Hepatocyte (in vitro differentiated cells): ENCODE measurements at regions not wholly inside any gene's neighbourhood (a gene's known extent, or its start where the extent isn't known, plus 50 kb on each side); places are given as distances from the start of the nearest gene placed in this dataset.

Experiments used
- DNase-seq: peaks from one replicate; pipeline ENCODE4 v3.0.0-alpha.2; 2016; ENCODE audit warnings: low spot score
- H2AFZ ChIP-seq: fragments of 200-600 bp; sonication (generic); 2 replicates; pipeline ENCODE4 v1.6.0; 2016; ENCODE audit warnings: antibody characterized with exemption, mild to moderate bottlenecking
- H3K27ac ChIP-seq: fragments of 200-600 bp; sonication (generic); 2 replicates; pipeline ENCODE4 v1.5.1; 2016; ENCODE audit warnings: mild to moderate bottlenecking
- H3K27me3 ChIP-seq: fragments of 200-600 bp; sonication (generic); 2 replicates; pipeline ENCODE4 v1.6.1; 2016
- H3K36me3 ChIP-seq: fragments of 200-600 bp; sonication (generic); replicated peaks from 2 replicates; pipeline ENCODE4 v1.5.1; 2016; ENCODE audit warnings: low read depth; ENCODE audit not compliant: insufficient read depth
- H3K4me1 ChIP-seq: fragments of 200-600 bp; sonication (generic); 2 replicates; pipeline ENCODE4 v1.5.1; 2016; ENCODE audit warnings: mild to moderate bottlenecking, moderate library complexity; ENCODE audit not compliant: insufficient read depth
- H3K4me2 ChIP-seq: fragments of 200-600 bp; sonication (generic); 2 replicates; pipeline ENCODE4 v1.6.0; 2016
- H3K4me3 ChIP-seq: fragments of 200-600 bp; sonication (generic); 2 replicates; pipeline ENCODE4 v1.5.1; 2016; ENCODE audit warnings: mild to moderate bottlenecking
- H3K79me2 ChIP-seq: fragments of 200-600 bp; sonication (generic); 2 replicates; pipeline ENCODE4 v1.6.0; 2017; ENCODE audit warnings: mild to moderate bottlenecking
- H3K9me2 ChIP-seq: fragments of 200-600 bp; sonication (generic); replicated peaks from 2 replicates; pipeline ENCODE4 v1.6.0; 2017; ENCODE audit warnings: mild to moderate bottlenecking; ENCODE audit not compliant: insufficient read depth
- H3K9me3 ChIP-seq: fragments of 200-600 bp; sonication (generic); 2 replicates; pipeline ENCODE4 v1.5.1; 2016; ENCODE audit warnings: low read depth, mild to moderate bottlenecking
- H4K20me1 ChIP-seq: fragments of 200-600 bp; sonication (generic); 2 replicates; pipeline ENCODE4 v1.6.0; 2016; ENCODE audit warnings: mild to moderate bottlenecking; ENCODE audit not compliant: insufficient read depth, poor library complexity, severe bottlenecking
- CTCF ChIP-seq: fragments of 200-600 bp; sonication (generic); IDR thresholded peaks from 2 replicates; pipeline ENCODE4 v1.5.1; 2016; ENCODE audit warnings: antibody characterized with exemption, mild to moderate bottlenecking; ENCODE audit not compliant: poor library complexity
- EZH2 ChIP-seq: fragments of 200-600 bp; sonication (generic); IDR thresholded peaks from 2 replicates; pipeline ENCODE4 v1.6.1; 2016; ENCODE audit warnings: antibody characterized with exemption, mild to moderate bottlenecking, borderline replicate concordance
- EZH2phosphoT487 ChIP-seq: fragments of 200-600 bp; sonication (generic); IDR thresholded peaks from one replicate; pipeline ENCODE4 v1.6.1; 2018; ENCODE audit warnings: antibody characterized with exemption, mild to moderate bottlenecking, low read depth, moderate library complexity; ENCODE audit not compliant: unreplicated experiment, severe bottlenecking
- WGBS: methylation state at CpG from one replicate; pipeline ENCODE4 v1.1.6; 2016; ENCODE audit warnings: low lambda C conversion rate; ENCODE audit errors: missing lambda C conversion rate; 5-methylcytosine and 5-hydroxymethylcytosine counted together

- DNase-seq: no peak
- Histone ChIP-seq H3K4me3 (no peak overlapping the region), H3K9me3 (no peaks in the 10 kb centered on the region), H3K27me3 (no peaks in the 10 kb centered on the region), H3K9me2 (no peaks in the 10 kb centered on the region), H3K27ac (no peak overlapping the region), H3K79me2 (no peaks in the 10 kb centered on the region), H3K4me2 (no peak overlapping the region), H2AFZ (no peak overlapping the region), H3K36me3 (no peaks in the 10 kb centered on the region), H3K4me1 (no peaks in the 10 kb centered on the region), H4K20me1 (no peaks in the 10 kb centered on the region)
- TF ChIP-seq EZH2phosphoT487: no peak
- WGBS: 87% methylated on average over 22 of the region's 22 CpGs
Measured at GRCh38 chr5:2254880-2255750, 372.4 kb upstream of the IRX4 start.

GRCh38 chr5:2254406-2254805, 371.7 kb upstream of the IRX4 start:
- no peak overlapping the region for H3K27ac ChIP-seq
- no peaks in the 10 kb centered on the region for H3K9me2 ChIP-seq
- no peaks in the 10 kb centered on the region for H3K4me1 ChIP-seq
- H3K4me2 ChIP-seq: no peak overlapping the region
- no peaks in the 10 kb centered on the region for H4K20me1 ChIP-seq
- no peaks in the 10 kb centered on the region for H3K36me3 ChIP-seq
- WGBS: 52% methylated on average over 3 of the region's 3 CpGs
- H3K4me3 ChIP-seq: no peak overlapping the region
- no peak for TF ChIP-seq EZH2phosphoT487
- peak; percentile 50 for TF ChIP-seq CTCF
- TF ChIP-seq EZH2: no peak
- no peaks in the 10 kb centered on the region for H3K9me3 ChIP-seq
- DNase-seq: no peak
- H3K27me3 ChIP-seq: no peaks in the 10 kb centered on the region
- H2AFZ ChIP-seq: no peak overlapping the region
- no peaks in the 10 kb centered on the region for H3K79me2 ChIP-seq

- Histone ChIP-seq H3K4me2 (no peak overlapping the region), H3K27ac (no peak overlapping the region), H2AFZ (no peak overlapping the region), H3K79me2 (no peaks in the 10 kb centered on the region), H3K27me3 (no peaks in the 10 kb centered on the region), H3K9me3 (no peaks in the 10 kb centered on the region), H4K20me1 (no peaks in the 10 kb centered on the region), H3K4me3 (no peak overlapping the region), H3K36me3 (no peaks in the 10 kb centered on the region), H3K4me1 (no peaks in the 10 kb centered on the region), H3K9me2 (no peaks in the 10 kb centered on the region)
- 88% methylated on average over 19 of the region's 19 CpGs for WGBS
- TF ChIP-seq EZH2phosphoT487 (no peak), CTCF (no peak), EZH2 (no peak)
- DNase-seq: no peak
Measured at GRCh38 chr5:2253040-2253975, 370.6 kb upstream of the IRX4 start.

GRCh38 chr5:2251751-2252150, 369.0 kb upstream of the IRX4 start:
- DNase-seq: no peak
- Histone ChIP-seq H3K4me1 (no peaks in the 10 kb centered on the region), H3K9me2 (no peaks in the 10 kb centered on the region), H3K79me2 (no peaks in the 10 kb centered on the region), H3K9me3 (no peaks in the 10 kb centered on the region), H3K27ac (no peak overlapping the region), H3K4me2 (no peak overlapping the region), H3K4me3 (no peak overlapping the region), H2AFZ (no peak overlapping the region), H3K27me3 (no peaks in the 10 kb centered on the region), H4K20me1 (no peaks in the 10 kb centered on the region), H3K36me3 (no peaks in the 10 kb centered on the region)
- WGBS: 82% methylated on average over 10 of the region's 10 CpGs
- TF ChIP-seq EZH2: no peak
- no peak for TF ChIP-seq EZH2phosphoT487
- no peak for TF ChIP-seq CTCF
